Duodenal mucosa (tissue), 2 donors: ENCODE measurements at regions not wholly inside any gene's neighbourhood (a gene's known extent, or its start where the extent isn't known, plus 50 kb on each side); places are given as distances from the start of the nearest gene placed in this dataset.

Experiments used
- H3K27ac ChIP-seq: one replicate; pipeline ENCODE4 v1.7.0; 2013; ENCODE audit warnings: low read depth, low read length
- H3K27me3 ChIP-seq, 2 donors: one replicate each; pipeline ENCODE4 v1.7.0; 2013; ENCODE audit warnings: low read length in 2 of 2, control low read depth in 1 of 2; ENCODE audit not compliant: insufficient read depth in 2 of 2, control insufficient read depth in 1 of 2
- H3K36me3 ChIP-seq, 2 donors: one replicate each; pipeline ENCODE4 v1.7.0; 2013; ENCODE audit warnings: low read length in 2 of 2, control low read depth in 1 of 2; ENCODE audit not compliant: insufficient read depth in 2 of 2, control insufficient read depth in 1 of 2
- H3K4me1 ChIP-seq, 2 donors: one replicate each; pipeline ENCODE4 v1.7.0; 2013; ENCODE audit warnings: low read length in 2 of 2, control low read depth in 1 of 2; ENCODE audit not compliant: insufficient read depth in 2 of 2, control insufficient read depth in 1 of 2
- H3K4me3 ChIP-seq, 2 donors: one replicate each; pipeline ENCODE4 v1.7.0; 2013; ENCODE audit warnings: low read length in 2 of 2, low read depth in 1 of 2
- H3K9ac ChIP-seq, 2 donors: one replicate each; pipeline ENCODE4 v1.7.0; 2013; ENCODE audit warnings: low read length in 2 of 2, low read depth in 1 of 2
- H3K9me3 ChIP-seq, 2 donors: one replicate each; pipeline ENCODE4 v1.7.0; 2013; ENCODE audit warnings: low read length in 2 of 2, control low read depth in 1 of 2; ENCODE audit not compliant: control insufficient read depth in 1 of 2

DNA sequence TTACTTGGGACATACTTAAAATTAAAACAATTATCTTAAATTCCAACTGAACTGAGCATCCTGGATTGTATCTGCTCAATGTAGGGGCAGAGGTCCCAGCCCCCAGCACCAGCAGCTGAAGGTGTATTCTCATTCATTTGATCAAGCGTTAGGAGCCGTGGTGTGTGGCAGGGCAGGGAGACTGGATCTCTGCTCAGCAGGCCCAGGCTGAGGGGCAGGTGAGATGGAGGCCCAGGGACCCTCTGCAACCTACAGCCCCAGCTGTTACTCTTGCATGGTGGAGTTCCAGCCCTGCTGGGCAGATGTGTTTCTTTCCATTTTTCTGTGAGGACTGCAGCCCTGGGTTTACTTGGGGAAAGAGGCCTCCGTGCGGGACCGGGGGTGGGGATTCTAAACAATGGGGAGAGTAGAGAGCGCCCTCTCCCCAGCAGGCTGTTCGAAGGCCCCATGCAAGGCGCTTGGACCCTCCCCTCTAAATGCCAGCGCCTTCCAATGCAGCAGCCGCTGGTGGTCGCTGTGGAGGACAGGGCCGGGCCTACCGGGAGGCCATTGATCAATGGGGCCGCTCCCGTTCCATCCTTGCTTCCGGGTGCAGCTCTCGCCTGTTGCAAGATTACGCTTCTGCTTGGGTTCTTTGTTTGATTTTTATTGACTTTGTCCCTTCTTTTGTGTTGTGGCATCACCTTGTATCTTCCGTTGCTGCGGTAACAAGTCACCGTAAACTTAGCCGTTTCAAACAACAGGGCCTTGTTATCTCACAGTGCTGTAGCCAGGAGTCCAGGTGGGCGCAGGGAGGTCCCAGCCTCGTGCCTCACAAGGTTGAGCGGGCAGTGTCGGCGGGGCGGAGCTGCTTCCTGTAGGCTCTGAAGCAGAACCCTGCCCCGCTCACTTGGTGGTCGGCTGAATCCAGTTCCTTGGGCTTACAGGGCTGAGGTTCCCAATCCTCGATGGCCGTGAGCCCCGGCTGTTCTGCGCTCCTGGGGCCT lies 134.8 kb upstream of the PHACTR3 start:
- Histone ChIP-seq H3K4me3 (no peak overlapping the region), H3K27me3 (no peaks in the 10 kb centered on the region), H3K4me1 (no peaks in the 10 kb centered on the region), H3K36me3 (no peaks in the 10 kb centered on the region), H3K9ac (no peak overlapping the region), H3K9me3 (no peaks in the 10 kb centered on the region), H3K27ac (no peak overlapping the region)

DNA sequence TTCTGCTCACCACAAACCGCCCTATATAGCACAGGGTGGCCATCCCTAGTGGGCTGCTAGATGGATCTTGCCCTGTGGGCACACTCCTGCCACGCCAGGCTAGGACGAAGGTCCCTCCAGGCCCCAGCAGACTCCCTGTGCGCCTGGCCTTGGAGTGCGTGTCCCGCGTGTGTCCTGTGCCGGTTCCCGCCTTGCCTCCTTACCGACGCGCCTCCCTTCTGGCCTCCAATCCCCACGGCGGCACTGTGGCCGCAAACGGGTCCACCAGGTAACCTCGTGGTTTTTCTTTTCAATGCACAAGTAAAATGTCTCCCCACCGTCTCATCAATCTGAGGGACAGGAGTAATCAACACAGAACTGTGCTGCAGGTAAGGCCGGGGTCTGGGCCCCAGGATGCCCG lies 133.8 kb upstream of the PHACTR3 start:
- Histone ChIP-seq H3K36me3 (no peaks in the 10 kb centered on the region), H3K9me3 (no peaks in the 10 kb centered on the region), H3K9ac (no peak overlapping the region), H3K4me1 (no peaks in the 10 kb centered on the region), H3K4me3 (no peak overlapping the region), H3K27me3 (no peaks in the 10 kb centered on the region), H3K27ac (no peak overlapping the region)

DNA sequence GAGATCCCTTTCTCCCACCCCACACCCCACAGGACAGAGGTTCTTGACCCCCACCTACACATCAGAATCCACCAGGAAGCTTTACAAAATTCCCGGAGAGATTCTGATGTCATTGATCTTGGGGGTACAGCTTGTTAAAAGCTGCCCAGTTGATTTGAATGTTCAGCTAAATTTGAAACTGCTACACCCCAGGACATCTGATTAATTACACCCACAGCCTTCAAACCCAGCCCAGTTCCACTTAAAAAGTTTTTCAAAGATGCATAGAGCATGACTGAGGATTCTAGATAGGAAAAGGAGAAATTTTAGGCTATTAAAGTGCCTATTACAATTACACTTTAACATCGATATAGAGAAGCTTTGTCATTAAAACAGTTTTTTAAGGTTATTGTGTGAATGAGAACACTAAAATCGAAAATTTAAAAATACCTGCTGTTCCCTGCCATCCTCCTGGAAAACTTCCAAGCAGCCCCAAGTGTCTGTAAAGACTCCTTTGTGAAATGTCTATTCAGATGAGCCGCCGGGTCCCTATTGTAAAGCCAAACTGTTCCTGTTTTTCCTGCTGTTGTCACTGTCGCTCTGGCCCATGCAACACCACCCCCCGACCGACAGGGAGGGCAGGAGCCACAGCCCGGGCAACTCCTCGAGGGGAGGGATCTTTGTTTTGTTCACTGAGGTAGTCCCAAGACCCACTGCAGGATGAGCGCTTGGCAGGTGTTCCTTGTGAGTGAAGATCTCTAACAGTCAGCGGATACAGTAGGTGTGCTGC lies 132.5 kb upstream of the PHACTR3 start:
- H3K9me3 ChIP-seq: no peaks in the 10 kb centered on the region
- no peaks in the 10 kb centered on the region for H3K4me1 ChIP-seq
- H3K36me3 ChIP-seq: no peaks in the 10 kb centered on the region
- H3K4me3 ChIP-seq: no peak overlapping the region
- no peak overlapping the region for H3K27ac ChIP-seq
- no peak overlapping the region for H3K9ac ChIP-seq
- no peaks in the 10 kb centered on the region for H3K27me3 ChIP-seq

DNA sequence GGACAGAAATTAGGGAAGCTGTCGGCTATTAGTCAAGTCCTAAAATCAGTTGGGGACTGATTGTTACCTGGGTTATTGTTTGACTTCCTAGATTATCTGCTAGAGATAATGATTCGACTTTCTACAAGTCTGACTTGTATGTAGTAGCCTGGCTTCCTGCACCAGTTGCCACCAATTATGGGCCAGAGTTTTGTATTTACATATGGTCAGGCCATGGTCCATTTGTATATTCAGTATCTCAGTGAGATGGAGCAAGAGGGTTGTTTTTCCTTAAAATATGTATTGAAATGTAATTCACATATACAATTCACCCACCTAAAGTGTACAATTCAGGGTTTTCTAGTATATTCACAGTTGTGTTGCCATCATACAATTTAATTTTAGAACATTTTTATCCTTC lies 130.6 kb upstream of the PHACTR3 start:
- H3K27me3 ChIP-seq: no peaks in the 10 kb centered on the region
- H3K36me3 ChIP-seq: no peaks in the 10 kb centered on the region
- H3K27ac ChIP-seq: no peak overlapping the region
- no peaks in the 10 kb centered on the region for H3K4me1 ChIP-seq
- no peak overlapping the region for H3K4me3 ChIP-seq
- no peak overlapping the region for H3K9ac ChIP-seq
- no peaks in the 10 kb centered on the region for H3K9me3 ChIP-seq

DNA sequence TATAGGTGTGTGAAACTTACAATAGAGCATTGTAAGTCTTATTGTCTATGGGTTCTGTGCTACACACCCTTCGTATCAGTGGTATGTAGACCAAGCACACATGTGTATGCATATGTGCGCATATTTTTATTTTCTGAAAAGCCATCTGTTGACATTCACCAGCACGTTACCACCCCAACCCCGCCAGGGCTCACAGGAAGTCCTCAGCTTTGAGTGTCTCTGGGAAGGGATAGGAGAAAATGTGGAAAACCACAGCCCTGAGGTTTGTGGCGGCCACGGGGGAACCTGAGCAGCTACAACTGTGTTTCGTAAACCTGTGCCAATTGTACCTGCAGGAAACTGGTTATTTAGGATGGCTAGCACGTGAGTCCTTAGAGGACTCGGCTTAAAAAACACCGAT lies 123.3 kb upstream of the PHACTR3 start:
- Histone ChIP-seq H3K4me1 (no peaks in the 10 kb centered on the region), H3K27me3 (no peaks in the 10 kb centered on the region), H3K9me3 (no peaks in the 10 kb centered on the region), H3K4me3 (no peak overlapping the region), H3K36me3 (no peaks in the 10 kb centered on the region), H3K27ac (no peak overlapping the region), H3K9ac (no peak overlapping the region)

DNA sequence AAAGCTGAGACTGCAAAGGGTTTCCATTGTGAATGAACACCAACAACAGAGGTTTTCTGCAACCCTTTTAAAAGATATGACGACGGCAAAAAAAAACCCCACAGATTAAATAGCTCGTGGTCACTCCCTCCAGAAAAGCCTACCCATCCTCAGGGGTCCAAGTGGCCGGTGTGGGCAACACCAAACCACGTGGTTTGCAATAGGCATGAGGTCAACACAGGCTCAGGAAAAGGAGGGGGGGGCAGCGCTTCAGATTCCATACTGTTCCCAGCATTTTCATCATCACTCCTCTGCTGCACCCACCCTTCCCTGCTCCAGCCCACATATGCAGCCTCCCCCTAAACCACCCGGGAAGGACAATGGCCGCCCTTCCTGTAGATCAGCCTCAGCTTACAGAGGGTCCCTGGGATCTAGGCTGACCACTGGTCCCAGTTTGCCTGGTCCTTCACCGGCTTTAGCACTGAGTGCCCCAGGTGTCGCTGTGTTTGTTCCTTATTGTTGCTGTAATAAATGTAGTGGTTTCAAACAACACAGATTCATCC lies 122.8 kb upstream of the PHACTR3 start:
- H3K9me3 ChIP-seq: no peaks in the 10 kb centered on the region
- H3K9ac ChIP-seq: no peak overlapping the region
- H3K4me3 ChIP-seq: no peak overlapping the region
- no peaks in the 10 kb centered on the region for H3K4me1 ChIP-seq
- H3K27me3 ChIP-seq: no peaks in the 10 kb centered on the region
- no peak overlapping the region for H3K27ac ChIP-seq
- no peaks in the 10 kb centered on the region for H3K36me3 ChIP-seq

DNA sequence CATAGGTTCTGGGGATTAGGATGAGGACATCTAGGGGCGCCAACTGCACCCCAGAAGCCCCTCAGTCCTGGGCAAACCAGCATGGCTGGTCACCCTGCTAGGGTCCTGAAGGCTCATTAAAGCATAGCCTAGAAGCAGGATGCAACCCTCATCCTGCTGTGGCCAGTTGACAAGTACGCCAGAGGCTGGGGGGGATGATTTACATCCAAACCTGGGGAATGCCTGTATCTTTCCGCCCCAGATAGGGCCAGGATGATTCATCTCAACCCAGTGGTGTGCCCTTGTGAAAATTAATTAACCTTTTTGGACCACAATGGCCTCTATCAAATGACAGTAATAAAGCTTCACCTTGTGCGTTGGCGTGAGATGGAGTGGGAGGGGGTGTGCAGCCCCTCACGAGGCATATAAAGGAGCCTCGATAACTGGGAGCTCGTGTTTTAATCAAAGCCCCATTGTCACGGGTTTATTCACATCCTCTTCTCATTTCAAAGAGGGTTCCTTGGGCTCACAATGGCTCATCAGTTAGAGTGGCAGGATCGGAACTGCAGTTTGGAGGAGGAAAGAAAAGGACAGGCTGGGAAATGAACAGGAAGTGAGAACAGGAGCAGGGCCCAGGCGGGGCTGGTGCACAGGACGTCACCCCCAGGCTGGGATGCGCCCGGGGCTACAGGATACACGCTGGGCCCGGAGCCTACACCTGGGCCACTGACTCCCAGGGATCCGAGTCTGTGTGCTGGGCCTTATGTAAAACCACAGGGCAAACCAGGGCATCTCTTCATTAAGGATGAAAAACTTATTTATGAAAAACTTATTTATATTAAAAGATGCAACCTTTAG lies 121.8 kb upstream of the PHACTR3 start:
- H3K4me3 ChIP-seq: no peak overlapping the region
- no peaks in the 10 kb centered on the region for H3K27me3 ChIP-seq
- no peak overlapping the region for H3K9ac ChIP-seq
- no peaks in the 10 kb centered on the region for H3K9me3 ChIP-seq
- no peak overlapping the region for H3K27ac ChIP-seq
- H3K4me1 ChIP-seq: no peaks in the 10 kb centered on the region
- H3K36me3 ChIP-seq: no peaks in the 10 kb centered on the region

DNA sequence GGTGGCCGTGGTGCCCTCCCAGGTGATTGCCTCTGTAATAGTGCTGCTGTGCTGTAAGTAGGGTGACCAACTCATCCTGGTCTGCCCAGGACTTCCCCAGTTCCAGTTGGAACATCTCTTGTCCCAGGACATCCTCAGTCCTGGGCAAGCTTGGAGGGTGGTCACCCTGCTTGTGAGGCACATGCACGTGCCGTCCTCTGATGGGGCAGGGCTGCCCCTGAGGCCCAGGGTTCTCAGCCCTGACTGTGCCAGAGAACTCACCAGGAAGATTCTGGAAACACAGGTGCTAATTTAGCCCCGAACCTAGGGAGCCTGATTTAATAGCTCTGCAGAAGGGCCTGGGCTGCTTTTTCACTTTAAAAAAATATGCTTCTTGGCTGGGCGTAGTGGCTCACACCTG lies 120.9 kb upstream of the PHACTR3 start:
- Histone ChIP-seq H3K4me3 (no peak overlapping the region), H3K27me3 (no peaks in the 10 kb centered on the region), H3K27ac (no peak overlapping the region), H3K9ac (no peak overlapping the region), H3K4me1 (no peaks in the 10 kb centered on the region), H3K36me3 (no peaks in the 10 kb centered on the region), H3K9me3 (no peaks in the 10 kb centered on the region)

DNA sequence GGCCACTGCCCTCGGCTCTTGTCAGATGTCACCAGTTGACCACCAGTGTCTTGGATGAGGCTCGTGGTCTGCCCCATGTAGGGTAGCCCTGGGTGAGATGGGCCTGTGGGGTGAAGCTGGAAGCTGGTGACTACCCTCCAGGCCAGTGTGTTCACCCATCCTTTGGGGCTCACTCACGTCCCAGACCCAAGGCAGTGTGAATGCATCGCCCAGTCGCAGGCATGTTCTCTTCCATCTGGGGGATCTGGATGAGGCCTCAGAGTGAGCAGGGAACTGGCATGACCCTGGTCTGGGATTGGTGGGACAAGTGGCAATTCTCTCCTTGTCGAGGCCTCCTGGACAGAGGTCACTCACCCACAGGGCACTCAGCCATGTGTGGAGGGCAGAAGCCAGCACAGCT lies 120.1 kb upstream of the PHACTR3 start:
- Histone ChIP-seq H3K4me3 (no peak overlapping the region), H3K9me3 (no peaks in the 10 kb centered on the region), H3K27ac (no peak overlapping the region), H3K27me3 (no peaks in the 10 kb centered on the region), H3K4me1 (no peaks in the 10 kb centered on the region), H3K9ac (no peak overlapping the region), H3K36me3 (no peaks in the 10 kb centered on the region)
